ENCODE measurements at regions not wholly inside any gene's neighbourhood (a gene's known extent, or its start where the extent isn't known, plus 50 kb on each side); places are given as distances from the start of the nearest gene placed in this dataset.

- TF ChIP-seq CTCF (conservative IDR thresholded peaks at IDR 0.05; ENCODE audit: low read length) (no peak), EZH2phosphoT487 (IDR thresholded peaks at IDR 0.05; ENCODE audit: borderline replicate concordance, low read depth, low read length) (no peak)
Observed at GRCh38 chr10:130498042-130498441, 361.9 kb downstream of the GLRX3 start.
